Neuronal stem cell (in vitro differentiated cells): ENCODE measurements at regions not wholly inside any gene's neighbourhood (a gene's known extent, or its start where the extent isn't known, plus 50 kb on each side); places are given as distances from the start of the nearest gene placed in this dataset.

Experiments used
- DNase-seq: peaks from one replicate; pipeline ENCODE4 v3.0.0-alpha.2; 2013; ENCODE audit warnings: low spot score
- H2AFZ ChIP-seq: one replicate; pipeline ENCODE4 v1.6.1; 2013; ENCODE audit warnings: mild to moderate bottlenecking, low read length, inconsistent platforms
- H2AK5ac ChIP-seq: 2 replicates; pipeline ENCODE4 v1.6.1; 2013; ENCODE audit warnings: low read depth, mild to moderate bottlenecking, inconsistent platforms, low read length, moderate library complexity, mixed read lengths
- H2BK120ac ChIP-seq: 2 replicates; pipeline ENCODE4 v1.6.1; 2013; ENCODE audit warnings: low read depth, mild to moderate bottlenecking, inconsistent platforms, low read length, moderate library complexity, mixed read lengths
- H2BK12ac ChIP-seq: one replicate; pipeline ENCODE4 v1.6.1; 2013; ENCODE audit warnings: low read length, inconsistent platforms
- H2BK15ac ChIP-seq: 2 replicates; pipeline ENCODE4 v1.6.1; 2013; ENCODE audit warnings: mild to moderate bottlenecking, low read length, inconsistent platforms, mixed read lengths
- H2BK5ac ChIP-seq: one replicate; pipeline ENCODE4 v1.6.1; 2013; ENCODE audit warnings: inconsistent platforms, mild to moderate bottlenecking, low read length, moderate library complexity
- H3K14ac ChIP-seq: one replicate; pipeline ENCODE4 v1.6.1; 2013; ENCODE audit warnings: low read length, inconsistent platforms
- H3K18ac ChIP-seq: 2 replicates; pipeline ENCODE4 v1.6.1; 2013; ENCODE audit warnings: low read length, inconsistent platforms
- H3K23ac ChIP-seq: 2 replicates; pipeline ENCODE4 v1.6.1; 2013; ENCODE audit warnings: low read depth, mild to moderate bottlenecking, mixed read lengths, low read length, inconsistent platforms; ENCODE audit not compliant: poor library complexity
- H3K27ac ChIP-seq: replicated peaks from 3 replicates; pipeline ENCODE4 v1.5.1; 2013; ENCODE audit warnings: low read length, inconsistent platforms
- H3K27me3 ChIP-seq, 3 experiments: 2 replicates each; pipeline ENCODE4 v1.6.1; 2013; ENCODE audit warnings: low read length in 3 of 3, mild to moderate bottlenecking in 2 of 3, inconsistent platforms in 1 of 3, low read depth in 1 of 3, mixed read lengths in 1 of 3, moderate library complexity in 1 of 3; ENCODE audit not compliant: control insufficient read depth in 3 of 3, insufficient read depth in 3 of 3
- H3K36me3 ChIP-seq, 2 donors: replicated peaks in 1 of 2; 2 replicates each; pipeline ENCODE4 v1.6.1; 2013; ENCODE audit warnings: low read length in 2 of 2; ENCODE audit not compliant: control insufficient read depth in 2 of 2, insufficient read depth in 2 of 2
- H3K4ac ChIP-seq: 2 replicates; pipeline ENCODE4 v1.6.1; 2013; ENCODE audit warnings: inconsistent platforms, mild to moderate bottlenecking, low read length, moderate library complexity
- H3K4me1 ChIP-seq, 2 donors: 1 replicate in 1 of 2; 2 replicates in 1 of 2; pipeline ENCODE4 v1.6.1; 2013; ENCODE audit warnings: low read length in 2 of 2, low read depth in 1 of 2; ENCODE audit not compliant: control insufficient read depth in 2 of 2, insufficient read depth in 1 of 2
- H3K4me2 ChIP-seq: one replicate; pipeline ENCODE4 v1.6.1; 2013; ENCODE audit warnings: mild to moderate bottlenecking, low read length, inconsistent platforms; ENCODE audit not compliant: insufficient read depth, poor library complexity, severe bottlenecking
- H3K4me3 ChIP-seq, 2 donors: 2 replicates each; pipeline ENCODE4 v1.5.1; 2013; ENCODE audit warnings: low read length in 2 of 2, mild to moderate bottlenecking in 2 of 2, inconsistent platforms in 1 of 2, moderate library complexity in 1 of 2
- H3K79me1 ChIP-seq: one replicate; pipeline ENCODE4 v1.6.1; 2013; ENCODE audit warnings: low read depth, mild to moderate bottlenecking, inconsistent platforms, low read length, moderate library complexity
- H3K9ac ChIP-seq: one replicate; pipeline ENCODE4 v1.6.1; 2013; ENCODE audit warnings: mild to moderate bottlenecking, low read depth, low read length, inconsistent platforms; ENCODE audit not compliant: poor library complexity
- H3K9me3 ChIP-seq, 2 donors: replicated peaks in 1 of 2; 2 replicates each; pipeline versions ENCODE3 to v1.6.1; 2013; ENCODE audit warnings: low read length in 2 of 2, mild to moderate bottlenecking in 2 of 2, inconsistent platforms in 1 of 2, low read depth in 1 of 2, mixed read lengths in 1 of 2, moderate library complexity in 1 of 2; ENCODE audit not compliant: control insufficient read depth in 2 of 2, insufficient read depth in 1 of 2
- H4K8ac ChIP-seq: one replicate; pipeline ENCODE4 v1.6.1; 2013; ENCODE audit warnings: low read depth, mild to moderate bottlenecking, inconsistent platforms, low read length, moderate library complexity
- H4K91ac ChIP-seq: one replicate; pipeline ENCODE4 v1.6.1; 2013; ENCODE audit warnings: low read length, low read depth, mild to moderate bottlenecking, inconsistent platforms; ENCODE audit not compliant: poor library complexity
- WGBS, 2 donors: extraction: QIAGEN DNeasy Blood & Tissue Kit; methylation state at CpG; one replicate each; pipeline ENCODE4 v1.1.7; 2013; ENCODE audit warnings: missing lambda C conversion rate in 2 of 2, mixed read lengths in 1 of 2; ENCODE audit not compliant: insufficient read length in 2 of 2, insufficient replicate concordance in 1 of 2; ENCODE audit errors: extremely low coverage in 2 of 2; 5-methylcytosine and 5-hydroxymethylcytosine counted together

- Histone ChIP-seq H3K9ac (no peak overlapping the region), H2BK15ac (no peak overlapping the region), H3K23ac (no peak overlapping the region), H3K4me2 (no peak overlapping the region), H2AK5ac (no peak overlapping the region), H3K9me3 (peaks cover 4 to 13% of the 10 kb centered on the region in 2 donors), H2BK12ac (no peak overlapping the region), H2BK5ac (no peak overlapping the region), H3K27me3 (no peaks in the 10 kb centered on the region), H3K27ac (no peak overlapping the region), H4K91ac (no peak overlapping the region), H3K4ac (no peak overlapping the region), H3K79me1 (no peaks in the 10 kb centered on the region), H2BK120ac (no peak overlapping the region), H3K14ac (no peak overlapping the region), H4K8ac (no peak overlapping the region), H3K18ac (no peak overlapping the region), H3K4me3 (no peak overlapping the region), H3K4me1 (peaks cover 0 to 8% of the 10 kb centered on the region in 2 donors), H3K36me3 (no peaks in the 10 kb centered on the region), H2AFZ (peak overlapping the region; percentile 28)
- WGBS, 2 donors: no CpG with 5 or more reads among the region's 13 CpGs
- DNase-seq: no peak
Observed at GRCh38 chr12:131420867-131421447, 289.9 kb upstream of the SFSWAP start.

- Histone ChIP-seq H3K4me1 (peaks cover 0 to 8% of the 10 kb centered on the region in 2 donors), H3K79me1 (no peaks in the 10 kb centered on the region), H2BK12ac (no peak overlapping the region), H3K9me3 (peaks cover 4 to 11% of the 10 kb centered on the region in 2 donors), H2AFZ (no peak overlapping the region), H2BK120ac (no peak overlapping the region), H2AK5ac (no peak overlapping the region), H3K4me3 (no peak overlapping the region), H2BK15ac (no peak overlapping the region), H4K8ac (no peak overlapping the region), H2BK5ac (no peak overlapping the region), H3K23ac (peak overlapping the region; percentile 26), H3K27me3 (no peaks in the 10 kb centered on the region), H3K27ac (no peak overlapping the region), H3K36me3 (no peaks in the 10 kb centered on the region), H3K9ac (peak overlapping the region; percentile 72), H4K91ac (no peak overlapping the region), H3K14ac (peak overlapping the region; percentile 57), H3K4ac (no peak overlapping the region), H3K18ac (peak overlapping the region; percentile 39), H3K4me2 (no peak overlapping the region)
- WGBS, 2 donors: no CpG with 5 or more reads among the region's 10 CpGs
- no peak for DNase-seq
Observed at GRCh38 chr12:131421509-131422186, 289.2 kb upstream of the SFSWAP start.

- peak overlapping the region; percentile 26 for H3K23ac ChIP-seq
- H2BK120ac ChIP-seq: no peak overlapping the region
- H2BK5ac ChIP-seq: no peak overlapping the region
- H3K18ac ChIP-seq: peak overlapping the region; percentile 32
- no peak overlapping the region for H3K4me3 ChIP-seq
- H3K9me3 ChIP-seq: peaks cover 4 to 11% of the 10 kb centered on the region in 2 donors
- H3K27me3 ChIP-seq: no peaks in the 10 kb centered on the region
- no peak for DNase-seq
- no peak overlapping the region for H2BK15ac ChIP-seq
- no peak overlapping the region for H3K4me2 ChIP-seq
- H2AK5ac ChIP-seq: no peak overlapping the region
- H3K4ac ChIP-seq: no peak overlapping the region
- no peak overlapping the region for H4K91ac ChIP-seq
- H2AFZ ChIP-seq: no peak overlapping the region
- H4K8ac ChIP-seq: no peak overlapping the region
- H3K9ac ChIP-seq: peak overlapping the region; percentile 72
- H3K14ac ChIP-seq: peak overlapping the region; percentile 57
- no peak overlapping the region for H3K27ac ChIP-seq
- H3K79me1 ChIP-seq: no peaks in the 10 kb centered on the region
- no peak overlapping the region for H2BK12ac ChIP-seq
- H3K4me1 ChIP-seq: peaks cover 0 to 8% of the 10 kb centered on the region in 2 donors
- H3K36me3 ChIP-seq: no peaks in the 10 kb centered on the region
- WGBS, 2 donors: no CpG with 5 or more reads among the region's 5 CpGs
Observed at GRCh38 chr12:131422187-131422520, 288.7 kb upstream of the SFSWAP start.

- WGBS, 2 donors: no CpG with 5 or more reads among the region's 9 CpGs
- Histone ChIP-seq H2BK15ac (no peak overlapping the region), H3K4me1 (peaks cover 0 to 8% of the 10 kb centered on the region in 2 donors), H3K79me1 (no peaks in the 10 kb centered on the region), H3K27ac (no peak overlapping the region), H2BK12ac (no peak overlapping the region), H3K23ac (no peak overlapping the region), H3K9me3 (peaks cover 4 to 11% of the 10 kb centered on the region in 2 donors), H3K4me3 (peak overlapping the region in 1 of 2 donors; percentile 43), H3K4ac (no peak overlapping the region), H3K9ac (no peak overlapping the region), H3K4me2 (no peak overlapping the region), H4K91ac (no peak overlapping the region), H4K8ac (no peak overlapping the region), H2BK120ac (no peak overlapping the region), H2AK5ac (no peak overlapping the region), H2AFZ (no peak overlapping the region), H3K36me3 (no peaks in the 10 kb centered on the region), H3K27me3 (no peaks in the 10 kb centered on the region), H3K14ac (peak overlapping the region; percentile 59), H2BK5ac (no peak overlapping the region), H3K18ac (no peak overlapping the region)
- DNase-seq: no peak
Observed at GRCh38 chr12:131422744-131423143, 288.1 kb upstream of the SFSWAP start.
